ENCODE measurements at regions not wholly inside any gene's neighbourhood (a gene's known extent, or its start where the extent isn't known, plus 50 kb on each side); places are given as distances from the start of the nearest gene placed in this dataset.
"Not testable (repeated sequence)": the region's sequence is repeated elsewhere in the genome, so short reads cannot be mapped to it uniquely, and the experiment has no call there.

DNA sequence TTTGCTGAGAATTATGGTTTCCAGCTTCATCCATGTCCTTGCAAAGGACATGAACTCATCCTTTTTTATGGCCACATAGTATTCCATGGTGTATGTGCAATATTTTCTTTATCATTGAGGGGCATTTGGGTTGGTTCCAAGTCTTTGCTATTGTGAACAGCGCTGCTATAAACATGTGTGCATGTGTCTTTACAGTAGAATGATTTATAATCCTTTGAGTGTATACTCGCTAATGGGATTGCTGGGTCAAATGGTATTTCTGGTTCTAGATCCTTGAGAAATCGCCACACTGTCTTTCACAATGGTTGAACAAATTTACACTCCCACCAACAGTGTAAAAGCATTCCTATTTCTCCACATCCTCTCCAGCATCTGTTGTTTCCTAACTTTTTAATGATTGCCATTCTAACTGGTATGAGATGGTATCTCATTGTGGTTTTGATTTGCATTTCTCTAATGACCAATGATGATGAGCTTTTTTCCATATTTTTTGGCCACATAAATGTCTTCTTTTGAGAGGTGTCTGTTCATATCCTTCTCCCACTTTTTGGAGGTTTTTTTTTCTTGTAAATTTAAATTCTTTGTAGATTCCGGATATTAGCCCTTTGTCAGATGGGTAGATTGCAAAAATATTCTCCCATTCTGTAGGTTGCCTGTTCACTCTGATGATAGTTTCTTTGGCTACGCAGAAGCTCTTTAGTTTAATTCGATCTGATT, 180.1 kb downstream of the PLPPR4 start:
- not testable (repeated sequence) for DNase-seq

GRCh38 chr1:99445071-99445470, 180.8 kb downstream of the PLPPR4 start:
- no peak for DNase-seq

DNA sequence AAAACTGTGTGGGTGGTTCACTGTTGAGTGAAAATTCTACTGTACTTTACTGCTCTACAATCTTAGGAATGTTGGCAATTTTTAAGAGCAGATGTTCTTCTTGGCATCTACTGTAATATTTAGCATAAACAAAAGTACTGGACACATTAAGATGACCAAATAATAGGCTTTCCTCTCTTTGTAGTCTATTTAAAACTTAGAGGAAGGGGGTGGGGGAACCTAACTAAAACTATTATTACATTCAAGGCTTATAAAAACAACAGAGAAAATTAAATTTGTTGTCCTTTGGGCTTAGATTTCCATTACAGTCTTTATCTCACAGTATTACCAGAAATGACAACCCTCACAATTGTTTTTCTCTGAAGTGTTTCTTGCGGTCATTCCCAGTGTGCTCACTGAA, 181.2 kb downstream of the PLPPR4 start:
- DNase-seq, result no peak

DNA sequence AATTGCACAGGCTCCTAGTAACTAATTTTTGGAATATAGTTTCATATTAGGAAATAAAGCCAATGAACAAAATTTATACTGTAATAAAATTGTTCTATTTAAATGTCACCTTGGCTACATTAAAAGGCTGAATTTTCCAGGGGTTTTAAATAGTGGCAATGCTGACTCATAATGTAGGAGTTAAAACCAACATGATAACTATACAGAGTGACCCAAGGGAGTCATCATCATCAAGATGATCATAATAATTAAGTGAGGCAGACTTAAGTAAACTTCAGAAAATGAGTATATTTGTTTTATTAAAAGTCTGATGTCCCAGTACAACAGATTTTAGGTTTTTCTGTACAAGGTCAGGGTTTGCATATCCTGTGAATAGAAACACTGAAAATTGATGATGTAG, 183.4 kb downstream of the PLPPR4 start:
- DNase-seq, result no peak

DNA sequence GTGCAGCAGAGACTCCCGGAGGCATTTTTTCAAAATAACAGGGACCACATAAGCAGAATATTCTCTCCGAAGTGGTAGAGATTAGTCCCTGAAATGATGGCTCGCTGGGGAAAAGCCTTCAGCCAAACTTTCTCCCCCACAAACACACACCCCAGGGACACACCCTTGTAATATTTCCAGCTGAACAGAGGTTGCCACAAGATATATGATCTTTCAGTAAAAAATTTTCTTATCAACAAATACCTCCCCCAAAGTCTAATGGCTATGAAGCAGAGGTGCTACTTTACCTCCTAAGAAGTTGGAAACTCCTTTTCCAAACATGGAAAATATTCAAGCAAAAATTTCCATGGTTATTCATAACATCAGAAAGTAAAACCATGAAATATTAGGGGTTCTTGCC, 190.2 kb upstream of the PALMD start:
- DNase-seq, result no peak

DNA sequence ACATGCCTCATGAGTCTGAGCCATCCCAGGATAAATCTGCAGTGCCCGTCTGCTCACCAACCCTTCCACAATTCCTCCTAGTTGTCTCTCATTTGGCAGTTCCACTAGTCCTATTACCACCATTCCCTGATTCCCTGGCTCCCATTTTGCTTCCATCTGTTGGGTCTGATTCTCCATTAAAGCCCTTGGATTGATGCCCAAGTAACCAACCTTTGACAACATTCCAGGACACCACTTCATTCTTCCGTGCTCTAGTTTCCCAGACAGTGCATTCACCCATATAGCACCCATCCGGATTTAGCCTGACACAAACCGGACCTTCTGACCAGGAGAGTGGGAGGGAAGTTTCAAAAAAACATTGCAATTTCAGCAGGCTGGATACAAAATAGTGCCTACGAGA, 189.4 kb upstream of the PALMD start:
- no peak for DNase-seq

GRCh38 chr1:99457381-99458165, 188.3 kb upstream of the PALMD start:
- DNase-seq, result no peak

- no peak for DNase-seq
Observed at GRCh38 chr1:99461499-99461898, 184.4 kb upstream of the PALMD start.

- DNase-seq, result no peak
Observed at GRCh38 chr1:99464738-99465137, 181.2 kb upstream of the PALMD start.

DNA sequence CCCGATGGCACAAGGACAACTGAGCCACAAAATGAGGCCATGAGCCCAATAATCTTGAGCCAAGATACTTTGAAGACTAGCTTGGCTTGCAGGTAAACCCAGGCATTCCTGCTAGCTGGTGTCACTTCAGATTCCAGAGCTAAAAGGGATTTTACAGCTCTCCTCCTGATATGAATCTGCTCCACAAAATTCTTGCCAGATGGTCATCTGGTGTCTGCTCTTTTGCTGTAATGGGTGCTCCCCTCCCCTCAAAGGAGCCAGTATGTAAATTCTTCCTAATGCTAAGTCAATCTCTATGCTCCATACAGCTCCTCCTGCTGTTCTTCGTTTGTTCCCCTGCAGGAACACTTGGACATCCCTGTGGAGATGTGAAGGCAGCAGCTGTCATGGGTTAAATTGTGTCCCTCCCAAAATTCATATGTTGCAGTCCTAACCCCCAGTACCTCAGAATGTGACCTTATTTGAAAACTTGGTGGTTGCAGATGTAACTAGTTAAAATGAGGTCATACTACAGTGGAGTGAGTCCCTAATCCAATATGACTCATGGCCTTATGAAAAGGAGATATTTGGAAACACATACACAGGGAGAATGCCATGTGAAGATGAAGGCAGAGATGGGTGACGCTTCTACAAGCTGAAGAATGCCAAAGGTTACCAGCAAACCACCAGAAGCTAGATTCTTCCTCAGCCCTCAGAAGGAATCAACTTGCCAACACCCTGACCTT, 180.6 kb upstream of the PALMD start:
- DNase-seq, result no peak

GRCh38 chr1:99467645-99468044, 178.3 kb upstream of the PALMD start:
- no peak for DNase-seq

DNA sequence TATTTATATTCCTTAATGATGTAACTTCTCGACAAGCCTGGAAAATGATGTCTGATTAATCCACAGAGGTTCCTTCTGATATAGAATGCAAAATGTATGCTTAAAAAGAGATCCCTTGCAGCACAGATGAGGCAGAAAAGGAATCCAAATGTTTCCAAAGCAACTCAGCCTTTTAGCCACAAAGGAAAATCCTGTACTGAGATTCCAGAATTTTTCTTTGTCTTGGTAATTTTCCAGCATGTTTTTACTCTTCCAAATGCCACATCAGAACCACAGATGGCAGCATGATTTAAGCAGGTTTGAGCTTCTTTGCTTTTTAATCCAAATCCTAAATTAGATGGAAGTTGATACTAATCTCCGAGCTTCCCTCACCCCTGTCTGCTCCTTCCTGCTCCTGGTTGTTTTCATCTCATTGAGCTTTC, 176.4 kb upstream of the PALMD start:
- no peak for DNase-seq

- DNase-seq, result no peak
Observed at GRCh38 chr1:99472893-99473292, 173.0 kb upstream of the PALMD start.

DNA sequence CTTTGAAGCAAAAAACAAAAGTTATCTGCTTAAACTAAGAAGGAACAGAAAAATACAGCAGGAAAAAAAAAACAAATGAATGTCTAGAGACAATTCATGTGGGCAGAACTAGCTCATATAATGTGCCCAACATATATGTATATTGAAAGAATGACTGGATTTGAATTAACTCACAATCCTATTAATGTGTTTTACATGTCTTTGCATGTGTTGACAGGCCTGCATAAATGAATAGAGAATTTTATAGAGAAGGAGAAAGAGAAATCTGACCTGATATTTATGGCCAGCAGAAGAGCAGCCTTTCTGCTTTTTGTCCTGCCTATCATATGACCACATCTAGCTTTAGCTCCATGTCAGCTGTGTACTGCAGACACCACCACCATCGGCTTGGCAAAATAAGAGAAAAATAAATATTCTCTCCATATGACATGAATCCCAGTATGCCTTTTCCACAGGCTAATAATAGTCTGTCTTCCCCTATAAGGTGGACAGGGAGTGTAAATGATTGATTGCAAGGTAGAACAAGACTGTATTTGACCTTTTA, 171.5 kb upstream of the PALMD start:
- DNase-seq, result no peak

GRCh38 chr1:99476058-99476457, 169.9 kb upstream of the PALMD start:
- DNase-seq, result no peak

DNA sequence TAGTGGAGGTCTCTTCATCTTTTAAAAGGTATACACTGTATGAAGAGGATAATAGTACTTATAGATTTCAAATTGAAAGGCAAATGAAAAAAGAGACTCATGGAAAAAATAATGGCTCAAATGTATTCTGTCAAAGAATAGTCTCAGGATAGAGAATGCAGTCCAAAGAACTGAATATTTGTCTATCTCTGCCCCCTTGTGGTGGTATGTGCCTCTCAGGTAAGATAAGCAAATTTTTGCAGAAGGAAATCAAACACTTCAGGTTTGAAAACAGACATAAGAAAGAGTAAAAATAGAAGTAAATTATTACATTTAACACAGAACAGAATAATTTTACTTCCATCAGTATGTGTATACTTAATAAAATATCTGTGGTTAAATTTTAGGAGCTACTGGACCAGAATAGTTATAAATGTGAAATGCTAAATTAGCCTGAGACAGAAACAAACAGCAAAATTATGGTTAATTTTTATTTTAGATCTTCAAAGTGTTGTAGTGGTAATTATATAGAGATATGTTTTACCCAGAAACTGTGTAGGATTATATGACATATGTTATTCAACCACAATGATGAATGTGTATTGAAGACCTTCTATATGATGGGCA, 164.4 kb upstream of the PALMD start:
- DNase-seq, result peak; percentile 11

DNA sequence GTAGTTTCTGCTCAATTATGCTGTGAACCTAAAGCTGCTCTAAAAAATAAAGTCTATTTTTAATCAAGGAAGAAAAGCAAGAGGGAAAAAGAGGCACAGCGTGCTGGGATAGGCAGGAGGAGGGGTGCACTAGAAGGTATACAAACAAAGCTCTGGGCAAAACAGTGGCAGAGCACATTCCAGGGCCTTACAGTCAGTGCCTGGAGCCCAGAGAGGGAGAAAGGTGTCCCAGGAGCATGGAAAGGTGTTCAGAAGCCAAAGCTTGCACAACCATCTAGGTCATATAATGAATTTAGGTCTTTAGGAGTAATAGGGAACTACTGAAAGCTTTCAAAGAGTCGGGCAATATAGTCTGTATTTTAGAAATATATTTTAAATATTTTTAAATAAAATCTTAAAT, 163.6 kb upstream of the PALMD start:
- no peak for DNase-seq

GRCh38 chr1:99482750-99483149, 163.2 kb upstream of the PALMD start:
- DNase-seq, result no peak

GRCh38 chr1:99490031-99490430, 155.9 kb upstream of the PALMD start:
- no peak for DNase-seq

GRCh38 chr1:99496067-99496466, 149.8 kb upstream of the PALMD start:
- no peak for DNase-seq

GRCh38 chr1:99497690-99498089, 148.2 kb upstream of the PALMD start:
- DNase-seq, result no peak

GRCh38 chr1:99500541-99500940, 145.4 kb upstream of the PALMD start:
- no peak for DNase-seq

GRCh38 chr1:99501871-99502270, 144.0 kb upstream of the PALMD start:
- no peak for DNase-seq
